Muscle of leg (tissue), 3 donors: ENCODE measurements at regions not wholly inside any gene's neighbourhood (a gene's known extent, or its start where the extent isn't known, plus 50 kb on each side); places are given as distances from the start of the nearest gene placed in this dataset.
"Not testable (repeated sequence)": the region's sequence is repeated elsewhere in the genome, so short reads cannot be mapped to it uniquely, and the experiment has no call there.

Source experiments
- DNase-seq: peaks from one replicate; pipeline ENCODE4 v3.0.0; 2013
- H3K27ac ChIP-seq: one replicate; pipeline ENCODE4 v1.5.1; 2013; ENCODE audit warnings: mild to moderate bottlenecking, low read length, control low read depth
- H3K27me3 ChIP-seq: one replicate; pipeline ENCODE4 v1.6.1; 2013; ENCODE audit warnings: low read length; ENCODE audit not compliant: control insufficient read depth, insufficient read depth
- H3K36me3 ChIP-seq: one replicate; pipeline ENCODE4 v1.6.1; 2013; ENCODE audit warnings: low read length; ENCODE audit not compliant: control insufficient read depth, insufficient read depth
- H3K4me1 ChIP-seq: one replicate; pipeline ENCODE4 v1.6.1; 2013; ENCODE audit warnings: low read length; ENCODE audit not compliant: control insufficient read depth, insufficient read depth
- H3K4me3 ChIP-seq: one replicate; pipeline ENCODE4 v1.5.1; 2013; ENCODE audit warnings: low read length, control low read depth
- H3K9me3 ChIP-seq: replicated peaks from 2 replicates; pipeline ENCODE4 v1.6.1; 2013; ENCODE audit warnings: low read depth, low read length; ENCODE audit not compliant: control insufficient read depth
- WGBS: methylation state at CpG from one replicate; pipeline ENCODE4 v1.1.5; 2013; ENCODE audit warnings: missing lambda C conversion rate; ENCODE audit not compliant: insufficient coverage; 5-methylcytosine and 5-hydroxymethylcytosine counted together

GRCh38 chr7:3112479-3113134 lies 68.9 kb upstream of the CARD11 start:
- Histone ChIP-seq H3K4me1 (no peaks in the 10 kb centered on the region), H3K36me3 (no peaks in the 10 kb centered on the region), H3K27me3 (peaks cover 12% of the 10 kb centered on the region), H3K9me3 (peaks cover 4% of the 10 kb centered on the region), H3K4me3 (no peak overlapping the region), H3K27ac (no peak overlapping the region)
- DNase-seq: no peak
- WGBS: 26% methylated on average over 3 of the region's 5 CpGs

- Histone ChIP-seq H3K27me3 (peaks cover 12% of the 10 kb centered on the region), H3K27ac (no peak overlapping the region), H3K9me3 (peaks cover 4% of the 10 kb centered on the region), H3K4me1 (no peaks in the 10 kb centered on the region), H3K4me3 (no peak overlapping the region), H3K36me3 (no peaks in the 10 kb centered on the region)
- DNase-seq: no peak
- WGBS: no CpG with 5 or more reads among the region's 5 CpGs
Observed at GRCh38 chr7:3114917-3115316, 71.2 kb upstream of the CARD11 start.

- Histone ChIP-seq H3K27ac (no peak overlapping the region), H3K36me3 (no peaks in the 10 kb centered on the region), H3K27me3 (peaks cover 12% of the 10 kb centered on the region), H3K4me3 (no peak overlapping the region), H3K9me3 (peaks cover 13% of the 10 kb centered on the region), H3K4me1 (no peaks in the 10 kb centered on the region)
- no peak for DNase-seq
- WGBS: 8% methylated on average over 2 of the region's 2 CpGs
Observed at GRCh38 chr7:3117081-3117480, 73.4 kb upstream of the CARD11 start.

GRCh38 chr7:3117488-3118231 lies 74.0 kb upstream of the CARD11 start:
- no peaks in the 10 kb centered on the region for H3K4me1 ChIP-seq
- H3K27me3 ChIP-seq: peaks cover 10% of the 10 kb centered on the region
- H3K9me3 ChIP-seq: peaks cover 13% of the 10 kb centered on the region
- 3% methylated on average over 7 of the region's 8 CpGs for WGBS
- no peak overlapping the region for H3K27ac ChIP-seq
- no peak overlapping the region for H3K4me3 ChIP-seq
- no peak for DNase-seq
- no peaks in the 10 kb centered on the region for H3K36me3 ChIP-seq

GRCh38 chr7:3119352-3119927 lies 75.8 kb upstream of the CARD11 start:
- H3K27ac ChIP-seq, H3K9me3 ChIP-seq, DNase-seq, H3K4me3 ChIP-seq, H3K4me1 ChIP-seq, H3K36me3 ChIP-seq, H3K27me3 ChIP-seq: not testable (repeated sequence)
- WGBS: 86% methylated on average over 4 of the region's 9 CpGs

- Histone ChIP-seq H3K27me3 (peaks cover 6% of the 10 kb centered on the region), H3K4me1 (no peaks in the 10 kb centered on the region), H3K4me3 (no peak overlapping the region), H3K36me3 (no peaks in the 10 kb centered on the region), H3K9me3 (peaks cover 9% of the 10 kb centered on the region), H3K27ac (no peak overlapping the region)
- DNase-seq: no peak
- 70% methylated on average over 2 of the region's 3 CpGs for WGBS
Observed at GRCh38 chr7:3119963-3120362, 76.3 kb upstream of the CARD11 start.

GRCh38 chr7:3120513-3120912 lies 76.8 kb upstream of the CARD11 start:
- Histone ChIP-seq H3K36me3 (no peaks in the 10 kb centered on the region), H3K4me1 (no peaks in the 10 kb centered on the region)

GRCh38 chr7:3128857-3129490 lies 85.3 kb upstream of the CARD11 start:
- Histone ChIP-seq H3K4me1 (no peaks in the 10 kb centered on the region), H3K27me3 (peaks cover 3% of the 10 kb centered on the region), H3K9me3 (peaks cover 2% of the 10 kb centered on the region), H3K4me3 (no peak overlapping the region), H3K36me3 (no peaks in the 10 kb centered on the region), H3K27ac (no peak overlapping the region)
- no peak for DNase-seq
- WGBS: 96% methylated on average over 3 of the region's 11 CpGs

More at GRCh38 chr7:3120513-3120912, 76.8 kb upstream of the CARD11 start:
- Histone ChIP-seq H3K9me3 (peaks cover 9% of the 10 kb centered on the region), H3K4me3 (no peak overlapping the region), H3K27ac (no peak overlapping the region), H3K27me3 (peaks cover 6% of the 10 kb centered on the region)
- DNase-seq: no peak
- no CpG with 5 or more reads among the region's 3 CpGs for WGBS

- Histone ChIP-seq H3K36me3 (no peaks in the 10 kb centered on the region), H3K27ac (no peak overlapping the region), H3K4me1 (no peaks in the 10 kb centered on the region), H3K9me3 (peaks cover 7% of the 10 kb centered on the region), H3K4me3 (no peak overlapping the region), H3K27me3 (no peaks in the 10 kb centered on the region)
- DNase-seq: no peak
- 88% methylated on average over 2 of the region's 8 CpGs for WGBS
Observed at GRCh38 chr7:3133811-3134385, 90.2 kb upstream of the CARD11 start.

- Histone ChIP-seq H3K27me3 (peaks cover 2% of the 10 kb centered on the region), H3K27ac (no peak overlapping the region), H3K4me3 (no peak overlapping the region), H3K36me3 (no peaks in the 10 kb centered on the region), H3K4me1 (no peaks in the 10 kb centered on the region), H3K9me3 (peaks cover 7% of the 10 kb centered on the region)
- no peak for DNase-seq
- WGBS: 96% methylated on average over 3 of the region's 6 CpGs
Observed at GRCh38 chr7:3134745-3135144, 91.1 kb upstream of the CARD11 start.
